ENCODE measurements at regions not wholly inside any gene's neighbourhood (a gene's known extent, or its start where the extent isn't known, plus 50 kb on each side); places are given as distances from the start of the nearest gene placed in this dataset.

GRCh38 chr3:144548346-144548745, 576.7 kb downstream of the DIPK2A start:
- TF ChIP-seq EP300 (IDR thresholded peaks at IDR 0.05; ENCODE audit: borderline replicate concordance) (no peak), TCF12 (IDR thresholded peaks at IDR 0.05; ENCODE audit: low read depth) (no peak), REST (IDR thresholded peaks at IDR 0.05; ENCODE audit: low read depth) (no peak)
